GM12891 (cell line): ENCODE measurements at regions not wholly inside any gene's neighbourhood (a gene's known extent, or its start where the extent isn't known, plus 50 kb on each side); places are given as distances from the start of the nearest gene placed in this dataset.

ENCODE experiments used
- DNase-seq: peaks from one replicate; pipeline ENCODE4 v3.0.0; 2011; ENCODE audit warnings: low spot score; ENCODE audit not compliant: insufficient read length
- FAIRE-seq: peaks from 2 replicates; lab custom pipeline; 2011; peaks lifted over from hg19 to GRCh38; lab: Jason Lieb, UNC
- PAX5 ChIP-seq: IDR thresholded peaks from 2 replicates; pipeline ENCODE4 v1.6.1; 2011; ENCODE audit warnings: low read length, moderate library complexity, mild to moderate bottlenecking; ENCODE audit not compliant: insufficient read depth, severe bottlenecking
- POLR2A ChIP-seq: IDR thresholded peaks from 2 replicates; pipeline ENCODE4 v1.6.1; 2011; ENCODE audit warnings: low read depth, low read length, control low read depth
- POLR2AphosphoS5 ChIP-seq: IDR thresholded peaks from 2 replicates; pipeline ENCODE4 v1.6.1; 2011; ENCODE audit warnings: low read depth, low read length, control low read depth
- POU2F2 ChIP-seq: IDR thresholded peaks from 2 replicates; pipeline ENCODE4 v1.6.1; 2011; ENCODE audit warnings: low read depth, mild to moderate bottlenecking, control low read depth, low read length, moderate library complexity
- SPI1 ChIP-seq: IDR thresholded peaks from 2 replicates; pipeline ENCODE4 v1.6.1; 2011; ENCODE audit warnings: low read depth, low read length, control low read depth
- TAF1 ChIP-seq: IDR thresholded peaks from 2 replicates; pipeline ENCODE4 v1.6.1; 2011; ENCODE audit warnings: low read depth, low read length, control low read depth

- TF ChIP-seq POLR2AphosphoS5: no peak
- DNase-seq (no peak), FAIRE-seq (peak; percentile 76)
Observed at GRCh38 chr4:78691334-78691754, 84.8 kb upstream of the BMP2K start.

GRCh38 chr4:78691971-78692821, 84.0 kb upstream of the BMP2K start:
- TF ChIP-seq POU2F2: no peak
- TF ChIP-seq PAX5: no peak
- TF ChIP-seq POLR2AphosphoS5: no peak
- TF ChIP-seq POLR2A: no peak
- TF ChIP-seq SPI1: no peak; the same call in 1 of the 2 replicates
- TF ChIP-seq TAF1: no peak
- no peak for DNase-seq
- peak; percentile 70 for FAIRE-seq

- FAIRE-seq: no peak
- no peak for DNase-seq
- no peak for TF ChIP-seq POLR2AphosphoS5
- TF ChIP-seq POLR2A: no peak
- no peak for TF ChIP-seq SPI1
- no peak for TF ChIP-seq PAX5
- TF ChIP-seq TAF1: no peak
- no peak for TF ChIP-seq POU2F2
Observed at GRCh38 chr4:78692822-78693170, 83.4 kb upstream of the BMP2K start.

GRCh38 chr4:78693777-78694456, 82.2 kb upstream of the BMP2K start:
- TF ChIP-seq POLR2AphosphoS5: no peak
- no peak for TF ChIP-seq TAF1
- TF ChIP-seq POLR2A: no peak
- DNase-seq (no peak), FAIRE-seq (no peak)

DNA sequence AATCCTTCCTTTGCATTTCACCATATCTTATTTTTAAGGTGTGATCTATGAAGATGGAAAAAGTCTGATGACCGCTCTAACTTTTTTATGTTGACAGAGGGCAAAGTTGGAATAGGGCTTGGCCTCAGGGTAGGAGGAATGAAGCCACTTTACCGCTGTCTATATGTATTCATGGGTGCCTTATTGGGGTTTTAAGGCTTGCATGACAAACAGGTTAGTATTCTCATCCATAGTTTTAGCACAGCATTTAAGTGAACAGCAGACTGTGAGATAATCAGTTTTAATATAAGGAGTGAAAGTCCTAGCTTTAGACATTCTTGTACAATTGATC, 81.7 kb upstream of the BMP2K start:
- TF ChIP-seq POLR2AphosphoS5: no peak
- FAIRE-seq (no peak), DNase-seq (no peak)

- FAIRE-seq (no peak), DNase-seq (no peak)
- no peak for TF ChIP-seq PAX5
- no peak for TF ChIP-seq POLR2AphosphoS5
- no peak for TF ChIP-seq POU2F2
- no peak for TF ChIP-seq POLR2A
- TF ChIP-seq TAF1: no peak
- TF ChIP-seq SPI1: no peak
Observed at GRCh38 chr4:78695910-78696309, 80.2 kb upstream of the BMP2K start.

DNA sequence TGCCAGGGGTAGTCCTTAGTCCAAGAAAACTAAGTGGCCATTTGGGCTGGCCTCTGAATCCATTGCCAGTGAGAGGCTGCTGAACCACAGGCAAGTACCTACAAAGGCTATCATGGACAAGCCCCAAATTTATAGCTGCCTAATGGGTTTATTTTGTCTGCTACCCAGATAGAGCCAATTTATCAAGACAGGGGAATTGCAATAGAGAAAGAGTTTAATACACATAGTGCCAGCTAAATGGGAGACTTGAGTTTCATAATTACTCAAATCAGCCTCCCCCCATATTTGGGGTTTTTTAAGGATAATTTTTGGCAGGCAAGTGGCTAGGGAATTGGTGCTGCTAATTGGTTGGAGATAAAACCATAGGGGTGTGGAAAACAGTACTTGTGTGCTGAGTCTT, 73.1 kb upstream of the BMP2K start:
- TF ChIP-seq TAF1 (no peak), PAX5 (no peak), SPI1 (no peak), POU2F2 (no peak), POLR2A (no peak), POLR2AphosphoS5 (no peak)
- no peak for DNase-seq
- FAIRE-seq: no peak

GRCh38 chr4:78704317-78704716, 71.8 kb upstream of the BMP2K start:
- DNase-seq (no peak), FAIRE-seq (no peak)
- TF ChIP-seq PAX5 (no peak), POLR2AphosphoS5 (no peak), POLR2A (no peak), TAF1 (no peak), POU2F2 (no peak)

GRCh38 chr4:78704981-78705683, 71.0 kb upstream of the BMP2K start:
- TF ChIP-seq PAX5 (no peak), POU2F2 (no peak), POLR2AphosphoS5 (no peak), SPI1 (no peak), POLR2A (no peak), TAF1 (no peak)
- DNase-seq (no peak), FAIRE-seq (no peak)

DNA sequence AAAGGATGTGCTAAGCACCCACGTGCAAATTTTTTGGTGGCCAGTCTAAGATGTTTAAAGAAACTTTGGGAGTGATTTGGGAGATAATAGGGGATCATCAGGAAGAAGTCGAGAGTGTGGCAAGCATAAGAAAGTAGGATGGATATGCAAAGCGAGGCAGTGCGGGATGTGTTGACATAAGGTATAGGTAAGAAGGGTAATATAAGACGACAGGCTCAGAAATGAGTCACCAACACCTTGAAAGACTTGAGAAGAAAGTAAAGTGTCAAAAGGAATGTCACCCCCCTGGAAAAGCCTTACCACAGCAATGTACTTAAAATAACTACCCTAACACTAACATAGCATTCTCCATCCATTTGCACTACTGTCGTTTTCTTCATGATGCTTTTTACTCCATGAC, 69.8 kb upstream of the BMP2K start:
- TF ChIP-seq SPI1 (no peak), POU2F2 (no peak), POLR2A (no peak), TAF1 (no peak), POLR2AphosphoS5 (no peak), PAX5 (no peak)
- peak; percentile 47 for FAIRE-seq

DNA sequence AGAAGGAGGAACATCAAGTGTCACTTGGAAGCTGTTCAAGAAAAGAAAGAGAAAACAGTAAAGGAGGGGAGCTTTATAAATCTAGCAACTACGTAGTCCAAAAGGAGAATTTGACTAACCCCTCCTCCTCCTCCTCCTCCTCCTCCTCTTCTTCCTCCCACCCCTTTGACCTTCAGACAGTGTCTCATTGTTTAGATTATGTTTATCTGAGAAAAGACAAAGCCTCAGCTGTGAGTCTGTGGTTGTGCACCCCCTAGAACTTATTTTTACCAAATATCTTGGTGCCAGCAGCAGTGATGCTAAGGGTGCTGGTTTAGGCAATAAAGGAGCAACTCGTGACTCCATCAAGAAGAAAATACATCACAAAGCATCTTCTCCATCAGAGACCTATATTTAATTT, 68.9 kb upstream of the BMP2K start:
- TF ChIP-seq POLR2AphosphoS5 (no peak), PAX5 (no peak), POU2F2 (no peak), SPI1 (no peak), TAF1 (no peak), POLR2A (no peak)
- DNase-seq (no peak), FAIRE-seq (no peak)

More for the DNA sequence above, 69.8 kb upstream of the BMP2K start:
- DNase-seq: no peak

DNA sequence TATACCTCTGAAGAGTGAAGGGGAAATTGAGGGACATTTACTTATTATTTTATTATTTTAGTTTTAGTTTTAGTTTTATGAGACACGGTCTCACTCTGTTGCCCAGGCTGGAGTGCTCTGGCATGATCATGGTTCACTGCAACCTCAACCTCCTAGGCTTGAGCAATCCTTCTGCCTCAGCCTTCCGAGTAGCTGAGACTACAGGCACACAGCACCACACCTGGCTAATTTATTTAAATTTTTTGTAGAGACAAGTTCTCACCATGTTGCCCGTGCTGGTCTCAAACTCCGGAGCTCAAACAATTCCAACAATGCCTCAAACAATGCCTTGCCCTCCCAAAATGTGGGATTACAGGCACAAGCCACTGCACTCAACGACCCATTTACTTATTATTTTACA, 68.4 kb upstream of the BMP2K start:
- DNase-seq: no peak
- TF ChIP-seq SPI1 (no peak), TAF1 (no peak), POLR2A (no peak), PAX5 (no peak), POLR2AphosphoS5 (no peak), POU2F2 (no peak)
- FAIRE-seq: peak; percentile 33
